RWPE1 (cell line): ENCODE measurements at regions not wholly inside any gene's neighbourhood (a gene's known extent, or its start where the extent isn't known, plus 50 kb on each side); places are given as distances from the start of the nearest gene placed in this dataset.

Experiments
- CTCF ChIA-PET: fragments of 350-600 bp; sonication (Branson Sonifier 250); formaldehyde crosslinking; extraction: SDS; loops from one replicate; lab custom pipeline; 2021; lab: Yijun Ruan, JAX
- POLR2A ChIA-PET: fragments of 400-600 bp; formaldehyde crosslinking; extraction: SDS; loops from one replicate; lab custom pipeline; 2020; ENCODE audit warnings: antibody characterized with exemption; ENCODE audit not compliant: low non-redundant PET; lab: Yijun Ruan, JAX
- DNase-seq: peaks from one replicate; pipeline ENCODE4 v3.0.0; 2012; ENCODE audit warnings: low spot score
- H3K27ac ChIP-seq: fragments of 450-650 bp; 2 replicates; pipeline ENCODE4 v1.5.1; 2017
- TF ChIP-seq, protein P1 (sequence below): fragments of 450-650 bp; conservative IDR thresholded peaks from 2 replicates; pipeline ENCODE4 v1.5.1; 2017; ENCODE audit warnings: low read depth, mild to moderate bottlenecking

DNA sequence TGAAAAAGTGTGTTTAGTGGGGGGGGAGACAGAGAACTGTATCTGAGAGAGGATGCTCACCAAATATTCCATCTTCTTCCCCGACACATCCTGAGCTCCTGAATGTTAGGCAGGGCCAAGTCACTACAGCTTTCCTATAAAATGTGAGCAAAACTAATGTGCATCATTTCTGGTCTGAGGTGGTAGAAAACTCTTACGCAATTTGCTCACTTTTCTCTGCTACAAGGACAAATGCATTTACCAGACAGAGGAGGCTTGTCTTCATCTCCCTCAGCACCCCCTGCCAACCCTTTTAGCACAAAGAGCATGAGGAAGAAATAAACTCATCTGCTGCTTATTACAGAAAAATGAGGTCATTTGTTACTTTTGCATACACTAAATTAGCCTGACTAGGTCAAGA, 554.0 kb downstream of the RNF144A start:
- H3K27ac ChIP-seq = no peak overlapping the region
- TF ChIP-seq, protein P1, sequence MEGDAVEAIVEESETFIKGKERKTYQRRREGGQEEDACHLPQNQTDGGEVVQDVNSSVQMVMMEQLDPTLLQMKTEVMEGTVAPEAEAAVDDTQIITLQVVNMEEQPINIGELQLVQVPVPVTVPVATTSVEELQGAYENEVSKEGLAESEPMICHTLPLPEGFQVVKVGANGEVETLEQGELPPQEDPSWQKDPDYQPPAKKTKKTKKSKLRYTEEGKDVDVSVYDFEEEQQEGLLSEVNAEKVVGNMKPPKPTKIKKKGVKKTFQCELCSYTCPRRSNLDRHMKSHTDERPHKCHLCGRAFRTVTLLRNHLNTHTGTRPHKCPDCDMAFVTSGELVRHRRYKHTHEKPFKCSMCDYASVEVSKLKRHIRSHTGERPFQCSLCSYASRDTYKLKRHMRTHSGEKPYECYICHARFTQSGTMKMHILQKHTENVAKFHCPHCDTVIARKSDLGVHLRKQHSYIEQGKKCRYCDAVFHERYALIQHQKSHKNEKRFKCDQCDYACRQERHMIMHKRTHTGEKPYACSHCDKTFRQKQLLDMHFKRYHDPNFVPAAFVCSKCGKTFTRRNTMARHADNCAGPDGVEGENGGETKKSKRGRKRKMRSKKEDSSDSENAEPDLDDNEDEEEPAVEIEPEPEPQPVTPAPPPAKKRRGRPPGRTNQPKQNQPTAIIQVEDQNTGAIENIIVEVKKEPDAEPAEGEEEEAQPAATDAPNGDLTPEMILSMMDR = no peak
- DNase-seq = no peak
- CTCF ChIA-PET = no interaction called here
- POLR2A ChIA-PET = no interaction called here

DNA sequence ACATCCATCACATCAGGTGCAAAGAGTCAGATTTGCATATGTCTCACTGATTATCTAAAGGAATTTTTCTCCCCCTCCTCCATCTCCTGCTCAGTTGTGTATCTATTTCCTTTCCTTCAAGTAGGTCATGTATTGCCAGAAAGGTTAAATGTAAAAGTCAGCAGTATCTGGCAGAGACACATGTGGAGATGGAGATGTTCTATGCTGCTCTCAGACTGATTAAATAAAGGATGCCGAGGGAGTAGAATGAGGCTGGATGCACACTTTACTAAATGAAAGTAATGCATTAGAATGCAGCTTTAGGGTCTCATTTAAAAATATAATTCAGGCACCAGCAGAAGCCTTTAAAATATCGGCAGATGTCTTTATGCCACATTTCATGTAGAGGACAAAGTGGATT, 555.3 kb downstream of the RNF144A start:
- no peak for DNase-seq
- TF ChIP-seq, protein P1 = no peak
- no peak overlapping the region for H3K27ac ChIP-seq
- ChIA-PET POLR2A (no interaction called here), CTCF (no interaction called here)

DNA sequence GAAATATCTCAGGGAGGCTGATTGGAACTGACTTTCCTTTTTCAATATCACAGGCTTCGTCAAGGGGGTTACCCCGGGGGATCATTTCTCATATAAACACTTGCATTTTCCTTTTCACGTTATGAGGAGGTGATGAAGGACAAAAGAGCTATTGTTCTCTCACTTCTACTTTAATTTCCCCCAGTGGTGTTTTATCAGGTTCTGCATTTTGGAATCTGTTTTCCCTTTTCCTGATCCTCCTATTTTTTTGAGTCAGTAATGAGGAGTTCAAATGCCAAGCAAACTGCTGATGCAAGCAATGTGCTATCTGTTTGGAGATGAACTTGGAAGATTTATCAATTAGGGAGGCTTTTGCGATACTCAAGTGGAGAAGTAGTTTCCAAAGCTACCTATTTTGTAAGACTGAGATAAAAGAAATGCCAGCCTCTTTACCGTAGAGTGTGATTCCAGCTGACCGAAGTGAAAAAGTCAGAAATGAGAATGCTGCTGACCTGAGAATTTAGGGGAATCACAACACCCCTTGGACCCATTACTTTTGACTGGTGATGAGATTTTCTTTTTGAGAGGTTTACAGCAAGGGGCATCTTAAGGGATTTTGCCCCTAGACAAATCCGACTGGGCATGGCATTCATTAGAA, 556.0 kb downstream of the RNF144A start:
- no peak overlapping the region for H3K27ac ChIP-seq
- DNase-seq = no peak
- ChIA-PET POLR2A (no interaction called here), CTCF (no interaction called here)
- TF ChIP-seq, protein P1 = no peak

DNA sequence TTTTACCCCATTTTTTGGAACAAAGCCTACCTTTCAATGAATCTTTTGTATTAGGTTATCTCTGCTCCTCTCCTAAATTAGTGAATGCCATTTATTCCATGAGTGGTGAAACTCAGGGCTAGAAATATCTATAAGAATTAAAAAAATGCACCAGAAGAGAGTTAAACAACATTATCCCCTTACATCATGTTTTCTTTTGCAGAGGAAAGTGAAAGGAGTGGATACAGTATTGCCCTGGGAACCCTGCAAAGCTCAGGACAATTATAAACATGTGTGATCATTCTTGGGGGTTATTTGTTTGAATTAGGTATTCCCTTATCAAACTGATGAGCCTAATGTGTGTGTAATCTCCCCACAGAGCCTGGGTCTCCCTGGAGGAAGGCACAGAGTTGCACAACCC, 559.2 kb downstream of the RNF144A start:
- DNase-seq = no peak
- no peak overlapping the region for H3K27ac ChIP-seq
- ChIA-PET POLR2A (no interaction called here), CTCF (no interaction called here)
- TF ChIP-seq, protein P1 = no peak

DNA sequence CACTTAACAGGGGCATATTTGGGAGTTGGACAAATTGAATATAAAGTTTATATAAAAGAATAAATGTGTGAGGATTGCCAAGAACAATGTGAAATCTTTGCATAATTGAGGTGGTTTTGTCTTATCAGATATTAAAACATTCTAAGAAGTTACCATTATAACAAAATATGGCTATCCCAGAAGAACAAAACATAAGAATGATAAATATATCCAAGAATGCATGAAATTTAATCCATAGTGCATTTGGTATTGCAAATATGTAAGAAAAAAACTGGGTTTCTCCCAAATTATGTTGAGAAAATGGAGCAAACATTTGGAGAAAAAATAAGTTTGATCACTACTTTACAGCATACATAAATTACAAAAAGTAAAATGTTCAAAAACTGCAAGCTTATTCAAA, 562.4 kb downstream of the RNF144A start:
- DNase-seq = no peak
- CTCF ChIA-PET = no interaction called here
- TF ChIP-seq, protein P1 = no peak
- POLR2A ChIA-PET = no interaction called here
- H3K27ac ChIP-seq = no peak overlapping the region

DNA sequence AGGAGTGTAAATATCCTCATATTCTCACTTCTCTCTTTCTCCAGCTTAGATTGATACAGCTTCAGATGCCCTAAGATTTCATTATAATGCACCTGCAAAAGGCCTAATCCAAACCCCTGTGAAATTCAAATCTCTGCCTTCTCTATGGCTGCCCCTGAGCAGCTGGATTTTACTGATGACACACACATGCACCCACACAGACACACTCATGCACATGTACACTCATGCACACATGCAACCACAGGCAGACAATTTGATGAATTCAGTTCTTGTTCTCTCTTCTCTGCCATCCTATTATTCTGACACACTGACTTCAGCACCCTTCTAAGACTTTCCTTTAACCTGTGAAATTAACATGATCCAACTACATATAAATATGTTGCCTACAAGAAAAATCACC, 563.2 kb downstream of the RNF144A start:
- TF ChIP-seq, protein P1 = no peak
- CTCF ChIA-PET = interaction anchor here (0.6 kb wide), 1 partner anchor 372 kb away, joined by 5 read pairs; no protein-coding TSS in a partner anchor
- POLR2A ChIA-PET = no interaction called here
- no peak for DNase-seq
- no peak overlapping the region for H3K27ac ChIP-seq
